PC-9 (cell line): ENCODE measurements at regions not wholly inside any gene's neighbourhood (a gene's known extent, or its start where the extent isn't known, plus 50 kb on each side); places are given as distances from the start of the nearest gene placed in this dataset.

Source experiments
- BruUV-seq: library from RNA; stranded (reverse); fragments of 400-500 nt; replicated peaks from 2 replicates; lab custom pipeline; 2021; lab: Mats Ljungman, UMichigan
- CTCF ChIA-PET: fragments of 300-600 bp; sonication (Branson Sonifier 250); formaldehyde crosslinking; loops from one replicate; lab custom pipeline; 2022; ENCODE audit warnings: antibody characterized with exemption; lab: Charles Lee
- POLR2A ChIA-PET: fragments of 300-600 bp; sonication (Branson Sonifier 250); formaldehyde crosslinking; loops from one replicate; lab custom pipeline; 2022; ENCODE audit warnings: antibody characterized with exemption; ENCODE audit not compliant: unreplicated experiment; lab: Charles Lee
- DNase-seq, 2 experiments: peaks; one replicate each; pipeline versions ENCODE4 v3.0.0 to v3.0.0-alpha.2; 2015 to 2022; ENCODE audit warnings: mixed read lengths in 1 of 2
- H2AFZ ChIP-seq: fragments of 200-600 bp; sonication (generic); 2 replicates; pipeline ENCODE4 v1.8.1; 2017; ENCODE audit warnings: antibody characterized with exemption
- H3F3A ChIP-seq: fragments of 200-600 bp; sonication (generic); 2 replicates; pipeline ENCODE4 v1.8.1; 2017; ENCODE audit warnings: antibody characterized with exemption, mild to moderate bottlenecking, low read depth; ENCODE audit not compliant: insufficient read depth
- H3K27ac ChIP-seq: fragments of 200-600 bp; sonication (generic); 2 replicates; pipeline ENCODE4 v1.6.1; 2016; ENCODE audit warnings: mixed run types
- H3K27me3 ChIP-seq: fragments of 200-600 bp; sonication (generic); 2 replicates; pipeline ENCODE4 v1.6.1; 2016; ENCODE audit warnings: low read depth, mixed run types; ENCODE audit not compliant: insufficient read depth
- H3K36me3 ChIP-seq: fragments of 200-600 bp; sonication (generic); 2 replicates; pipeline ENCODE4 v1.6.1; 2016; ENCODE audit warnings: low read depth, mixed run types
- H3K4me1 ChIP-seq: fragments of 200-600 bp; sonication (generic); replicated peaks from 2 replicates; pipeline ENCODE4 v1.6.1; 2016; ENCODE audit warnings: mixed run types; ENCODE audit not compliant: insufficient read depth
- H3K4me2 ChIP-seq: fragments of 200-600 bp; sonication (generic); 2 replicates; pipeline ENCODE4 v1.6.1; 2017; ENCODE audit warnings: mixed run types
- H3K4me3 ChIP-seq: fragments of 200-600 bp; sonication (generic); 2 replicates; pipeline ENCODE4 v1.6.1; 2016; ENCODE audit warnings: mixed run types
- H3K79me2 ChIP-seq: fragments of 200-600 bp; sonication (generic); 2 replicates; pipeline ENCODE4 v1.6.1; 2017; ENCODE audit warnings: low read depth, mixed run types
- H3K9me2 ChIP-seq: fragments of 200-600 bp; sonication (generic); 2 replicates; pipeline ENCODE4 v1.8.1; 2017; ENCODE audit warnings: mild to moderate bottlenecking; ENCODE audit not compliant: insufficient read depth
- H3K9me3 ChIP-seq: fragments of 200-600 bp; sonication (generic); 2 replicates; pipeline ENCODE4 v1.8.1; 2016; ENCODE audit warnings: low read depth; ENCODE audit not compliant: insufficient read depth
- H4K20me1 ChIP-seq: fragments of 200-600 bp; sonication (generic); 2 replicates; pipeline ENCODE4 v1.8.1; 2017; ENCODE audit not compliant: insufficient read depth
- CTCF ChIP-seq: fragments of 200-600 bp; sonication (generic); conservative IDR thresholded peaks from 2 replicates; pipeline ENCODE4 v1.6.1; 2017; ENCODE audit warnings: mixed run types, antibody characterized with exemption, mild to moderate bottlenecking, moderate library complexity
- EZH2 ChIP-seq: fragments of 200-600 bp; sonication (generic); IDR thresholded peaks from 2 replicates; pipeline ENCODE4 v1.8.0; 2017; ENCODE audit warnings: antibody characterized with exemption, low read depth
- intact Hi-C: fragments of 100-400 bp; cut with micrococcal nuclease; formaldehyde crosslinking; loops from one replicate; pipeline ENCODE4 v1.10.0; 2022; ENCODE audit not compliant: unreplicated experiment

GRCh38 chr18:60570172-60570571, 197.6 kb upstream of the MC4R start:
- CTCF ChIA-PET: no interaction called here
- no TSS peak for BruUV-seq
- no peaks in the 10 kb centered on the region for H3K27me3 ChIP-seq
- H3K4me2 ChIP-seq: no peak overlapping the region
- no peak for TF ChIP-seq EZH2
- TF ChIP-seq CTCF: no peak
- no peaks in the 10 kb centered on the region for H3K9me2 ChIP-seq
- H3K27ac ChIP-seq: no peak overlapping the region
- DNase-seq: no peak
- H4K20me1 ChIP-seq: no peaks in the 10 kb centered on the region
- no peaks in the 10 kb centered on the region for H3K9me3 ChIP-seq
- no peaks in the 10 kb centered on the region for H3K4me1 ChIP-seq
- POLR2A ChIA-PET: interaction anchor here (0.6 kb wide), 1 partner anchor 14 kb away, joined by 9 read pairs; no protein-coding TSS in a partner anchor
- no peak overlapping the region for H3K4me3 ChIP-seq
- intact Hi-C loops: no loop called here
- no peaks in the 10 kb centered on the region for H3F3A ChIP-seq
- no peak overlapping the region for H2AFZ ChIP-seq
- no peaks in the 10 kb centered on the region for H3K79me2 ChIP-seq
- no peaks in the 10 kb centered on the region for H3K36me3 ChIP-seq

- Histone ChIP-seq H3K9me2 (no peaks in the 10 kb centered on the region), H2AFZ (no peak overlapping the region), H4K20me1 (no peaks in the 10 kb centered on the region), H3K9me3 (no peaks in the 10 kb centered on the region), H3K27me3 (no peaks in the 10 kb centered on the region), H3K79me2 (no peaks in the 10 kb centered on the region), H3K27ac (no peak overlapping the region), H3K4me2 (no peak overlapping the region), H3K4me3 (no peak overlapping the region), H3K36me3 (no peaks in the 10 kb centered on the region), H3K4me1 (no peaks in the 10 kb centered on the region), H3F3A (no peaks in the 10 kb centered on the region)
- intact Hi-C loops: no loop called here
- no TSS peak for BruUV-seq
- POLR2A ChIA-PET: no interaction called here
- TF ChIP-seq CTCF: no peak
- TF ChIP-seq EZH2: no peak
- DNase-seq: no peak
- CTCF ChIA-PET: no interaction called here
These were observed 204.9 kb upstream of the MC4R start for GRCh38 chr18:60577457-60577856.

GRCh38 chr18:60585670-60586069, 213.1 kb upstream of the MC4R start:
- H3F3A ChIP-seq: no peaks in the 10 kb centered on the region
- CTCF ChIA-PET: no interaction called here
- BruUV-seq: no TSS peak
- no peak overlapping the region for H3K4me2 ChIP-seq
- H3K36me3 ChIP-seq: no peaks in the 10 kb centered on the region
- H3K27ac ChIP-seq: no peak overlapping the region
- H3K4me1 ChIP-seq: no peaks in the 10 kb centered on the region
- H4K20me1 ChIP-seq: no peaks in the 10 kb centered on the region
- H3K4me3 ChIP-seq: no peak overlapping the region
- no peaks in the 10 kb centered on the region for H3K27me3 ChIP-seq
- H3K9me3 ChIP-seq: 0 out of 2 replicates have a peak, but pooled peaks cover 3% of the 10 kb centered on the region
- intact Hi-C loops: no loop called here
- TF ChIP-seq EZH2 (no peak), CTCF (no peak)
- DNase-seq: no peak
- POLR2A ChIA-PET: no interaction called here
- H2AFZ ChIP-seq: no peak overlapping the region
- no peaks in the 10 kb centered on the region for H3K9me2 ChIP-seq
- no peaks in the 10 kb centered on the region for H3K79me2 ChIP-seq
